ENCODE measurements at regions not wholly inside any gene's neighbourhood (a gene's known extent, or its start where the extent isn't known, plus 50 kb on each side); places are given as distances from the start of the nearest gene placed in this dataset.

GRCh38 chr1:204819495-204819894 is 51.2 kb upstream of the NFASC start:
- in situ Hi-C loops (cut with MboI), result no loop called here

More at GRCh38 chr1:204819495-204819894, 51.2 kb upstream of the NFASC start:
- Histone ChIP-seq H3K9me1 (ENCODE audit: control insufficient read depth, insufficient read depth, low read length) (no peaks in the 10 kb centered on the region), H3K9me3 (replicated peaks; ENCODE audit: control insufficient read depth, insufficient read depth, low read depth, low read length) (no peaks in the 10 kb centered on the region), H3K36me3 (ENCODE audit: control insufficient read depth, insufficient read depth, low read length) (no peaks in the 10 kb centered on the region), H3K27me3 (ENCODE audit: control insufficient read depth in 2 of 2, insufficient read depth in 2 of 2, low read length in 2 of 2) (peaks cover 9 to 13% of the 10 kb centered on the region in 2 experiments), H3K4me1 (replicated peaks in 1 of 2; ENCODE audit: control insufficient read depth in 2 of 2, insufficient read depth in 2 of 2, low read length in 2 of 2) (no peaks in the 10 kb centered on the region), H3K4me2 (ENCODE audit: insufficient read depth, low read length) (no peak overlapping the region), H3K27ac (ENCODE audit: extremely low read depth, low read depth, low read length) (no peak overlapping the region), H3K9ac (ENCODE audit: insufficient read depth in 1 of 2, low read depth in 2 of 2, low read length in 2 of 2) (no peak overlapping the region), H3K79me2 (ENCODE audit: control insufficient read depth, insufficient read depth, low read length) (no peaks in the 10 kb centered on the region), H2AFZ (ENCODE audit: low read depth, low read length) (no peak overlapping the region), H4K20me1 (replicated peaks; ENCODE audit: control insufficient read depth, insufficient read depth, low read length) (no peaks in the 10 kb centered on the region), H3K4me3 (no peak overlapping the region)
- ChIA-PET POLR2A (no interaction called here), CTCF (ENCODE audit: low intra/inter-chr PET ratio) (no interaction called here)
- FAIRE-seq (no peak), ATAC-seq (no peak), DNase-seq (ENCODE audit: extremely low read depth in 1 of 4, low spot score in 3 of 4) (no peak)
- intact Hi-C loops (cut with micrococcal nuclease), result no loop called here
- TF ChIP-seq RFX1 (IDR thresholded peaks at IDR 0.05) (0 out of 2 replicates have a peak, but pooled peaks have one; percentile 5), BMI1 (IDR thresholded peaks at IDR 0.05; ENCODE audit: low read length) (no peak)
- 0% methylated on average over 2 of the region's 2 CpGs for WGBS (ENCODE audit: insufficient coverage, low coverage, missing lambda C conversion rate)
- BruUV-seq (replicated peaks), result no TSS peak
